ENCODE measurements at regions not wholly inside any gene's neighbourhood (a gene's known extent, or its start where the extent isn't known, plus 50 kb on each side); places are given as distances from the start of the nearest gene placed in this dataset.

GRCh38 chr14:101184104-101184455, 280.6 kb upstream of the RTL1 start:
- DNase-seq, result no peak
- Mint-ChIP-seq H3K27ac (no peak overlapping the region), H3K9me3 (peaks cover 0 to 10% (median 2%) of the 10 kb centered on the region in 7 donors), H3K4me3 (no peak overlapping the region), H3K36me3 (no peaks in the 10 kb centered on the region), H3K4me1 (no peaks in the 10 kb centered on the region), H3K27me3 (ENCODE audit: low read depth in 3 of 3) (peaks cover 3 to 7% (median 4%) of the 10 kb centered on the region in 3 donors)
- WGBS (ENCODE audit: insufficient coverage), result 77% methylated on average over 6 of the region's 12 CpGs
- Histone ChIP-seq H3K4me1 (ENCODE audit: control insufficient read depth in 1 of 2, insufficient read depth in 2 of 2, low read length in 2 of 2) (no peaks in the 10 kb centered on the region), H3K9me3 (replicated peaks in 1 of 2; ENCODE audit: control insufficient read depth in 1 of 2, insufficient read depth in 1 of 2, low read length in 2 of 2) (peaks cover 0 to 6% of the 10 kb centered on the region in 2 donors), H3K9ac (ENCODE audit: insufficient read depth, low read length, poor library complexity, severe bottlenecking) (no peak overlapping the region), H2AFZ (ENCODE audit: insufficient read depth, low read depth, low read length, poor library complexity, severe bottlenecking) (no peak overlapping the region), H3K4me2 (replicated peaks; ENCODE audit: extremely low read depth, low read length, poor library complexity, severe bottlenecking) (no peak overlapping the region), H4K20me1 (ENCODE audit: insufficient read depth, low read length) (no peaks in the 10 kb centered on the region), H3K27me3 (ENCODE audit: control insufficient read depth in 2 of 2, insufficient read depth in 2 of 2, low read length in 2 of 2) (no peaks in the 10 kb centered on the region), H3K4me3 (replicated peaks in 1 of 3; ENCODE audit: low read depth in 2 of 3, low read length in 3 of 3) (no peak overlapping the region), H3K27ac (ENCODE audit: low read depth in 1 of 2, low read length in 2 of 2) (no peak overlapping the region), H3K79me2 (ENCODE audit: insufficient read depth, low read length) (no peaks in the 10 kb centered on the region), H3K36me3 (replicated peaks in 1 of 2; ENCODE audit: control insufficient read depth in 1 of 2, insufficient read depth in 2 of 2, low read length in 2 of 2) (no peaks in the 10 kb centered on the region)
- TF ChIP-seq CTCF (IDR thresholded peaks at IDR 0.05), result no peak
- intact Hi-C loops (cut with micrococcal nuclease), result no loop called here

- Mint-ChIP-seq H3K36me3 (no peaks in the 10 kb centered on the region), H3K9me3 (peaks cover 0 to 10% (median 2%) of the 10 kb centered on the region in 7 donors), H3K4me3 (no peak overlapping the region), H3K27me3 (ENCODE audit: low read depth in 3 of 3) (peaks cover 3 to 7% (median 4%) of the 10 kb centered on the region in 3 donors), H3K4me1 (no peaks in the 10 kb centered on the region), H3K27ac (no peak overlapping the region)
- 85% methylated on average over 3 of the region's 6 CpGs for WGBS (ENCODE audit: insufficient coverage)
- Histone ChIP-seq H3K27ac (ENCODE audit: low read depth in 1 of 2, low read length in 2 of 2) (no peak overlapping the region), H4K20me1 (ENCODE audit: insufficient read depth, low read length) (no peaks in the 10 kb centered on the region), H3K4me2 (replicated peaks; ENCODE audit: extremely low read depth, low read length, poor library complexity, severe bottlenecking) (no peak overlapping the region), H2AFZ (ENCODE audit: insufficient read depth, low read depth, low read length, poor library complexity, severe bottlenecking) (no peak overlapping the region), H3K9me3 (replicated peaks in 1 of 2; ENCODE audit: control insufficient read depth in 1 of 2, insufficient read depth in 1 of 2, low read length in 2 of 2) (peaks cover 0 to 6% of the 10 kb centered on the region in 2 donors), H3K27me3 (ENCODE audit: control insufficient read depth in 2 of 2, insufficient read depth in 2 of 2, low read length in 2 of 2) (no peaks in the 10 kb centered on the region), H3K9ac (ENCODE audit: insufficient read depth, low read length, poor library complexity, severe bottlenecking) (no peak overlapping the region), H3K4me1 (ENCODE audit: control insufficient read depth in 1 of 2, insufficient read depth in 2 of 2, low read length in 2 of 2) (no peaks in the 10 kb centered on the region), H3K79me2 (ENCODE audit: insufficient read depth, low read length) (no peaks in the 10 kb centered on the region), H3K4me3 (replicated peaks in 1 of 3; ENCODE audit: low read depth in 2 of 3, low read length in 3 of 3) (no peak overlapping the region), H3K36me3 (replicated peaks in 1 of 2; ENCODE audit: control insufficient read depth in 1 of 2, insufficient read depth in 2 of 2, low read length in 2 of 2) (no peaks in the 10 kb centered on the region)
- TF ChIP-seq CTCF (IDR thresholded peaks at IDR 0.05), result no peak
- no peak for DNase-seq
- intact Hi-C loops (cut with micrococcal nuclease), result no loop called here
Observed at GRCh38 chr14:101184572-101184971, 281.1 kb upstream of the RTL1 start.

All from CD14-positive monocyte (primary cell).